ENCODE measurements at regions not wholly inside any gene's neighbourhood (a gene's known extent, or its start where the extent isn't known, plus 50 kb on each side); places are given as distances from the start of the nearest gene placed in this dataset.
A peak's percentile ranks its signal among the peaks of the same experiment; 100 is the strongest.

DNA sequence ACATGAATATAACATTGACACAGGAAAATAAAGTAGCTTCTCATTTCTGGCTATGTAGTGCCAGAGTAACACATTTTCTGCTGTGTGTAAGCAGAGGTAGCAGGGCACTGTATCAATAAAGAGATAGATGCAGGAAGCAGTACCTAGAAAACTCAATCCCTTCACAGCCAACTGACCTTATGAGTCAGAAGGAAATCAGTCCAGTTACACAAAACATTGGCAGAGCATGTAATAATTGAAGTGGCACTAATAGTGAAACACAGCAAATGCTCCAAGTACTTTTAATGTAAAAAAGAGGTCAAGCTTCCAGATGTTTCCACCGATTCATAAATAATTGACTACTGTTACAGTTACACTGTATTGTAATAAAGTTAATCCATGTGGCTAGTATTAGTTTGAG is 706.6 kb downstream of the EFNA5 start:
- Histone ChIP-seq H3K36me3 (ENCODE audit: control insufficient read depth in 1 of 2, insufficient read depth in 2 of 2, low read length in 2 of 2) (no peaks in the 10 kb centered on the region), H3K9me3 (ENCODE audit: control insufficient read depth in 1 of 2, insufficient read depth in 1 of 2, low read depth in 1 of 2, low read length in 2 of 2) (no peaks in the 10 kb centered on the region), H3K9me2 (ENCODE audit: insufficient read depth) (no peaks in the 10 kb centered on the region), H3K27me3 (ENCODE audit: insufficient read depth, low read length) (no peaks in the 10 kb centered on the region), H3K79me2 (ENCODE audit: insufficient read depth, low read length) (no peaks in the 10 kb centered on the region), H3K4me3 (replicated peaks in 1 of 2; ENCODE audit: low read depth in 1 of 2, low read length in 2 of 2) (no peak overlapping the region), H2AFZ (ENCODE audit: low read depth, low read length, poor library complexity, severe bottlenecking) (no peak overlapping the region), H3K9ac (ENCODE audit: low read length) (no peak overlapping the region), H3K4me1 (ENCODE audit: control insufficient read depth in 1 of 2, insufficient read depth in 2 of 2, low read length in 2 of 2) (peaks cover 4 to 6% of the 10 kb centered on the region in 2 experiments; a peak in 2 of 4 replicates), H3K4me2 (ENCODE audit: low read length) (no peak overlapping the region), H3K27ac (ENCODE audit: low read depth, low read length) (no peak overlapping the region), H4K20me1 (ENCODE audit: insufficient read depth) (no peaks in the 10 kb centered on the region)
- POLR2A ChIA-PET, result no interaction called here
- RAD21 ChIA-PET (ENCODE audit: low non-redundant PET in 1 of 2, low total read pairs in 2 of 2, uncharacterized antibody in 2 of 2, unreplicated experiment in 2 of 2), result no interaction called here
- DNase-seq (ENCODE audit: low read depth, low spot score), result no peak
- CTCF ChIA-PET, result no interaction called here
- no peak for ATAC-seq
- intact Hi-C loops (cut with micrococcal nuclease), result no loop called here
- 0 out of 2 replicates have a peak, but pooled peaks have one; percentile 8 for TF ChIP-seq FOSL1 (IDR thresholded peaks at IDR 0.05; ENCODE audit: low read depth)
- no peak for TF ChIP-seq TCF7L2 (IDR thresholded peaks at IDR 0.05; ENCODE audit: borderline replicate concordance, extremely low read depth, insufficient read depth, insufficient read length)
- TF ChIP-seq, protein P1, sequence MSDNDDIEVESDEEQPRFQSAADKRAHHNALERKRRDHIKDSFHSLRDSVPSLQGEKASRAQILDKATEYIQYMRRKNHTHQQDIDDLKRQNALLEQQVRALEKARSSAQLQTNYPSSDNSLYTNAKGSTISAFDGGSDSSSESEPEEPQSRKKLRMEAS (IDR thresholded peaks at IDR 0.05), result no peak
- BruUV-seq (replicated peaks), result no TSS peak

GRCh38 chr5:106963630-106964029 is 707.1 kb downstream of the EFNA5 start:
- intact Hi-C loops (cut with micrococcal nuclease), result no loop called here
- H3K9ac ChIP-seq (ENCODE audit: low read length), result no peak overlapping the region
- H3K4me2 ChIP-seq (ENCODE audit: low read length), result no peak overlapping the region
- H3K79me2 ChIP-seq (ENCODE audit: insufficient read depth, low read length), result no peaks in the 10 kb centered on the region
- no peaks in the 10 kb centered on the region for H3K27me3 ChIP-seq (ENCODE audit: insufficient read depth, low read length)
- H3K9me3 ChIP-seq (ENCODE audit: control insufficient read depth in 1 of 2, insufficient read depth in 1 of 2, low read depth in 1 of 2, low read length in 2 of 2), result no peaks in the 10 kb centered on the region
- TF ChIP-seq EZH2 (IDR thresholded peaks at IDR 0.05) (no peak), SP1 (IDR thresholded peaks at IDR 0.05; ENCODE audit: low read depth) (no peak), CEBPB (IDR thresholded peaks at IDR 0.05; ENCODE audit: low read depth) (no peak), ZNF274 (IDR thresholded peaks at IDR 0.05; ENCODE audit: low read depth, low read length) (no peak), SIN3A (IDR thresholded peaks at IDR 0.05; ENCODE audit: low read depth) (no peak), POLR2A (IDR thresholded peaks at IDR 0.05; ENCODE audit: borderline replicate concordance, extremely low read depth, insufficient read depth, insufficient read length) (no peak), POLR2AphosphoS5 (IDR thresholded peaks at IDR 0.05; ENCODE audit: low read depth, low read length) (no peak), ELF1 (IDR thresholded peaks at IDR 0.05; ENCODE audit: borderline replicate concordance, low read depth) (no peak), SRF (IDR thresholded peaks at IDR 0.05; ENCODE audit: low read depth) (no peak), FOSL1 (IDR thresholded peaks at IDR 0.05; ENCODE audit: low read depth) (no peak), JUND (IDR thresholded peaks at IDR 0.05) (no peak)
- TF ChIP-seq, protein P2, sequence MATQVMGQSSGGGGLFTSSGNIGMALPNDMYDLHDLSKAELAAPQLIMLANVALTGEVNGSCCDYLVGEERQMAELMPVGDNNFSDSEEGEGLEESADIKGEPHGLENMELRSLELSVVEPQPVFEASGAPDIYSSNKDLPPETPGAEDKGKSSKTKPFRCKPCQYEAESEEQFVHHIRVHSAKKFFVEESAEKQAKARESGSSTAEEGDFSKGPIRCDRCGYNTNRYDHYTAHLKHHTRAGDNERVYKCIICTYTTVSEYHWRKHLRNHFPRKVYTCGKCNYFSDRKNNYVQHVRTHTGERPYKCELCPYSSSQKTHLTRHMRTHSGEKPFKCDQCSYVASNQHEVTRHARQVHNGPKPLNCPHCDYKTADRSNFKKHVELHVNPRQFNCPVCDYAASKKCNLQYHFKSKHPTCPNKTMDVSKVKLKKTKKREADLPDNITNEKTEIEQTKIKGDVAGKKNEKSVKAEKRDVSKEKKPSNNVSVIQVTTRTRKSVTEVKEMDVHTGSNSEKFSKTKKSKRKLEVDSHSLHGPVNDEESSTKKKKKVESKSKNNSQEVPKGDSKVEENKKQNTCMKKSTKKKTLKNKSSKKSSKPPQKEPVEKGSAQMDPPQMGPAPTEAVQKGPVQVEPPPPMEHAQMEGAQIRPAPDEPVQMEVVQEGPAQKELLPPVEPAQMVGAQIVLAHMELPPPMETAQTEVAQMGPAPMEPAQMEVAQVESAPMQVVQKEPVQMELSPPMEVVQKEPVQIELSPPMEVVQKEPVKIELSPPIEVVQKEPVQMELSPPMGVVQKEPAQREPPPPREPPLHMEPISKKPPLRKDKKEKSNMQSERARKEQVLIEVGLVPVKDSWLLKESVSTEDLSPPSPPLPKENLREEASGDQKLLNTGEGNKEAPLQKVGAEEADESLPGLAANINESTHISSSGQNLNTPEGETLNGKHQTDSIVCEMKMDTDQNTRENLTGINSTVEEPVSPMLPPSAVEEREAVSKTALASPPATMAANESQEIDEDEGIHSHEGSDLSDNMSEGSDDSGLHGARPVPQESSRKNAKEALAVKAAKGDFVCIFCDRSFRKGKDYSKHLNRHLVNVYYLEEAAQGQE (IDR thresholded peaks at IDR 0.05; ENCODE audit: low read depth), result no peak
- TF ChIP-seq, protein P1 (IDR thresholded peaks at IDR 0.05), result no peak
- H3K36me3 ChIP-seq (ENCODE audit: control insufficient read depth in 1 of 2, insufficient read depth in 2 of 2, low read length in 2 of 2), result no peaks in the 10 kb centered on the region
- BruUV-seq (replicated peaks), result no TSS peak
- H3K4me1 ChIP-seq (ENCODE audit: control insufficient read depth in 1 of 2, insufficient read depth in 2 of 2, low read length in 2 of 2), result peaks cover 4 to 6% of the 10 kb centered on the region in 2 experiments; a peak in 2 of 4 replicates
- H3K9me2 ChIP-seq (ENCODE audit: insufficient read depth), result no peaks in the 10 kb centered on the region
- no peaks in the 10 kb centered on the region for H4K20me1 ChIP-seq (ENCODE audit: insufficient read depth)
- POLR2A ChIA-PET, result no interaction called here
- no peak overlapping the region for H3K4me3 ChIP-seq (replicated peaks in 1 of 2; ENCODE audit: low read depth in 1 of 2, low read length in 2 of 2)
- no peak overlapping the region for H2AFZ ChIP-seq (ENCODE audit: low read depth, low read length, poor library complexity, severe bottlenecking)
- ATAC-seq (no peak), DNase-seq (ENCODE audit: low read depth, low spot score) (no peak)
- no peak overlapping the region for H3K27ac ChIP-seq (ENCODE audit: low read depth, low read length)
- CTCF ChIA-PET, result no interaction called here
- RAD21 ChIA-PET (ENCODE audit: low non-redundant PET in 1 of 2, low total read pairs in 2 of 2, uncharacterized antibody in 2 of 2, unreplicated experiment in 2 of 2), result no interaction called here

All from HCT116 (cell line).